ENCODE measurements at regions not wholly inside any gene's neighbourhood (a gene's known extent, or its start where the extent isn't known, plus 50 kb on each side); places are given as distances from the start of the nearest gene placed in this dataset.

GRCh38 chr7:32171248-32171647 is 101.0 kb upstream of the PDE1C start:
- Histone ChIP-seq H3K9me3 (no peaks in the 10 kb centered on the region), H3K4me1 (no peaks in the 10 kb centered on the region), H3K27me3 (no peaks in the 10 kb centered on the region), H3K36me3 (no peaks in the 10 kb centered on the region), H3K27ac (no peak overlapping the region), H3K4me3 (no peak overlapping the region)
- DNase-seq, result no peak
- intact Hi-C loops (cut with DNase I; ENCODE audit: low total_unique reads), result no loop called here
- TF ChIP-seq, protein P1, sequence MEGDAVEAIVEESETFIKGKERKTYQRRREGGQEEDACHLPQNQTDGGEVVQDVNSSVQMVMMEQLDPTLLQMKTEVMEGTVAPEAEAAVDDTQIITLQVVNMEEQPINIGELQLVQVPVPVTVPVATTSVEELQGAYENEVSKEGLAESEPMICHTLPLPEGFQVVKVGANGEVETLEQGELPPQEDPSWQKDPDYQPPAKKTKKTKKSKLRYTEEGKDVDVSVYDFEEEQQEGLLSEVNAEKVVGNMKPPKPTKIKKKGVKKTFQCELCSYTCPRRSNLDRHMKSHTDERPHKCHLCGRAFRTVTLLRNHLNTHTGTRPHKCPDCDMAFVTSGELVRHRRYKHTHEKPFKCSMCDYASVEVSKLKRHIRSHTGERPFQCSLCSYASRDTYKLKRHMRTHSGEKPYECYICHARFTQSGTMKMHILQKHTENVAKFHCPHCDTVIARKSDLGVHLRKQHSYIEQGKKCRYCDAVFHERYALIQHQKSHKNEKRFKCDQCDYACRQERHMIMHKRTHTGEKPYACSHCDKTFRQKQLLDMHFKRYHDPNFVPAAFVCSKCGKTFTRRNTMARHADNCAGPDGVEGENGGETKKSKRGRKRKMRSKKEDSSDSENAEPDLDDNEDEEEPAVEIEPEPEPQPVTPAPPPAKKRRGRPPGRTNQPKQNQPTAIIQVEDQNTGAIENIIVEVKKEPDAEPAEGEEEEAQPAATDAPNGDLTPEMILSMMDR (IDR thresholded peaks at IDR 0.05), result no peak

DNA sequence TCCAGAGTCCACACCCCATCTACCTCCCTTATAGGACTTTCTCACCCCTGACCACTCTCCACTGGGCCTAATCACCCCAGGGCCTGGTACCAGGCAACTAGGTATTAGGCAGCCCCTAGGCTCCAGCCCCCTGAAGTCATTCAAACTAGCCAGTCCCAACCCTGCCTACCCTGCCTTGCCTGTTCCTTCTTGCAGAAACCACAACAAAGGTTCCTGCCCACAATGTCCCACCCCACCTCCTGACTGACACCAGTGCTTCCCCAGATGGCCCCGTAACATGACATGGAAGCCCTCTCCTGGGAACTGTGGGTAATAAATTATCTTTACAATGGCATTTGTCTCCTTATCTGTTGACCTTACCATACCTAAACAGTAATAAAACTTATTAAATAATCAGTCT is 100.6 kb upstream of the PDE1C start:
- Histone ChIP-seq H3K27me3 (no peaks in the 10 kb centered on the region), H3K4me3 (no peak overlapping the region), H3K9me3 (no peaks in the 10 kb centered on the region), H3K4me1 (no peaks in the 10 kb centered on the region), H3K27ac (no peak overlapping the region), H3K36me3 (no peaks in the 10 kb centered on the region)
- intact Hi-C loops (cut with DNase I; ENCODE audit: low total_unique reads), result no loop called here
- TF ChIP-seq, protein P1 (IDR thresholded peaks at IDR 0.05), result no peak
- DNase-seq, result no peak

DNA sequence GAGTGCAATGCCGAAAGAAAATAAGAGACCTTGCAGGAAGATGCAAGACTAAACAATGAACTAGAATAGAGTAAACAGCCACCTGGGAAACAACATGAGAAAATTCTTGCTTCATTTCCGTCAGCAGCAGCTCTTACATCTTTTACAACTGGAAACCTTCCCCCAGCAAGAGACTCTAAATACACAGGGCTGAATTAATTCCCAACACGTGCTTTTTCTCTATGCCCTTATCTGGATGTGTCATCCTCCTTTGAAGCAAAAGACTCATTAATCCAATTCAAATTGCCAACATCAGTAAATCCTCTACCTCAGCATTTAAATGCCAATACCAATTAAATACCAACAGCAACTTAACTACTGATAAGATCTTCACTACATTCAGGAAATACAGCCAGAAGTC is 99.0 kb upstream of the PDE1C start:
- H3K27me3 ChIP-seq, result no peaks in the 10 kb centered on the region
- intact Hi-C loops (cut with DNase I; ENCODE audit: low total_unique reads), result no loop called here
- TF ChIP-seq, protein P1 (IDR thresholded peaks at IDR 0.05), result no peak

DNA sequence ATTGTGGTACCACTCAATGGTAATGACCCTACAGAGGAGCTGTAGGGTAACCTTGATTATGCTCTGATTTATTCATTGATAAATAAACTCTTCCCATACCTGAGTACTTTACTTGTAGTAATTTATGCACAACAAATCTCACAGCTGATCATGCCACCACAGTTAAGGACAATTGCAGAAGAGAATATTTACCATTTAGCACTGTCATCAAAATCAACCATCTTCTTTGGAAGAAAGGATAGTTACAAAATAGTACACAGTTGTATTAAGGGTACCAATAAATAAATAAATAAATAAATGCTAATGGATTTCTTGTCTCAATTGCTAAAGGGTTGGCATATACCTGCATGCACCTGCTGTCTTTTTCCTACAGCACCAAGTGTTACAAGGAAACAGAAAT is 97.6 kb upstream of the PDE1C start:
- TF ChIP-seq, protein P1 (IDR thresholded peaks at IDR 0.05), result no peak
- Histone ChIP-seq H3K27me3 (no peaks in the 10 kb centered on the region), H3K9me3 (no peaks in the 10 kb centered on the region), H3K36me3 (no peaks in the 10 kb centered on the region), H3K4me3 (no peak overlapping the region), H3K27ac (no peak overlapping the region), H3K4me1 (peaks cover under 1 to 11% (median 7%) of the 10 kb centered on the region in 4 donors)
- no peak for DNase-seq
- intact Hi-C loops (cut with DNase I; ENCODE audit: low total_unique reads), result no loop called here

More for the DNA sequence above, 99.0 kb upstream of the PDE1C start:
- no peak overlapping the region for H3K4me3 ChIP-seq
- DNase-seq, result no peak
- no peaks in the 10 kb centered on the region for H3K36me3 ChIP-seq
- no peaks in the 10 kb centered on the region for H3K4me1 ChIP-seq
- H3K27ac ChIP-seq, result no peak overlapping the region
- H3K9me3 ChIP-seq, result no peaks in the 10 kb centered on the region

DNA sequence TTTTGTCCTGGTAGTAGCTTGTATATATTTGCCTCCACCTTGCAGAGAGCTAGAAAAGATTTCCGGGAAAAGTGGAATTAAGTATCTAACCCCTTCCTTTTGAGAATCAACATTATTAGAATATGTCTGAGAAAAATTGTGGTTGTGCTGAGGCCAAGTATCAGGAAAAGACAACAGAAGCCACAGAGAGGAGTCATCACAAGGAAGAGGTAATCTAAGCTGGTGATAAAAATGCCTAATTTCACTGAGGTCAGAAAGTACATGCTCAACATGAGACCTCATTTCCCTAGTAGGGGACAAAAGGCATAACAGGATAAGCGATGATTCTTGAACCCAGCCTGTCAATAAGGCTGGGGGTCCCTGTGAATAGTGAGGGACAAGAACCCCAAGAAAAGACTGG is 97.0 kb upstream of the PDE1C start:
- Histone ChIP-seq H3K4me1 (peaks cover 5 to 17% (median 10%) of the 10 kb centered on the region in 4 donors), H3K36me3 (no peaks in the 10 kb centered on the region), H3K9me3 (no peaks in the 10 kb centered on the region), H3K27me3 (no peaks in the 10 kb centered on the region), H3K4me3 (no peak overlapping the region), H3K27ac (no peak overlapping the region)
- TF ChIP-seq, protein P1 (IDR thresholded peaks at IDR 0.05), result no peak
- intact Hi-C loops (cut with DNase I; ENCODE audit: low total_unique reads), result no loop called here
- DNase-seq, result no peak

GRCh38 chr7:32164341-32164996 is 94.3 kb upstream of the PDE1C start:
- Histone ChIP-seq H3K9me3 (no peaks in the 10 kb centered on the region), H3K4me3 (no peak overlapping the region), H3K36me3 (no peaks in the 10 kb centered on the region), H3K27ac (no peak overlapping the region), H3K27me3 (no peaks in the 10 kb centered on the region), H3K4me1 (peaks cover 5 to 31% (median 17%) of the 10 kb centered on the region in 4 donors)
- intact Hi-C loops (cut with DNase I; ENCODE audit: low total_unique reads), result no loop called here
- no peak for DNase-seq
- TF ChIP-seq, protein P1 (IDR thresholded peaks at IDR 0.05), result peak; percentile 57 to 58

All from tibial artery (tissue), 4 donors.